H1 (cell line): ENCODE measurements at regions not wholly inside any gene's neighbourhood (a gene's known extent, or its start where the extent isn't known, plus 50 kb on each side); places are given as distances from the start of the nearest gene placed in this dataset.

Experiments
- BACH1 ChIP-seq: IDR thresholded peaks from 2 replicates; pipeline ENCODE4 v1.6.1; 2012; ENCODE audit warnings: low read length, improper control_type of control experiment
- CHD1 ChIP-seq: IDR thresholded peaks from 2 replicates; pipeline ENCODE4 v1.6.1; 2012; ENCODE audit warnings: low read depth, low read length, improper control_type of control experiment
- CTCF ChIP-seq, 3 experiments: IDR thresholded peaks; 1 replicate in 2 of 3; 2 replicates in 1 of 3; pipeline versions ENCODE4 v1.5.1 to v1.6.1; 2011; ENCODE audit warnings: low read length in 3 of 3, mild to moderate bottlenecking in 3 of 3, inconsistent platforms in 2 of 3, low read depth in 1 of 3, moderate library complexity in 1 of 3; ENCODE audit not compliant: insufficient read depth in 1 of 3; ENCODE audit errors: control extremely low read depth in 1 of 3
- EZH2 ChIP-seq: fragments of 200-600 bp; sonication (generic); IDR thresholded peaks from 2 replicates; pipeline ENCODE4 v1.7.1; 2012; ENCODE audit warnings: low read depth, mild to moderate bottlenecking, moderate library complexity, low read length, inconsistent platforms; ENCODE audit not compliant: severe bottlenecking
- KDM1A ChIP-seq: fragments of 200-600, 300-600 bp; sonication (generic); IDR thresholded peaks from 2 replicates; pipeline ENCODE4 v1.7.1; 2016; ENCODE audit warnings: mild to moderate bottlenecking, low read length, borderline replicate concordance
- POLR2A ChIP-seq, 2 experiments: IDR thresholded peaks; 1 replicate in 1 of 2; 2 replicates in 1 of 2; pipeline ENCODE4 v1.6.1; 2011; ENCODE audit warnings: low read depth in 2 of 2, low read length in 2 of 2, mild to moderate bottlenecking in 2 of 2; ENCODE audit errors: control extremely low read depth in 1 of 2
- RNF2 ChIP-seq: fragments of 200-900, 300-1000 bp; sonication (generic); IDR thresholded peaks from 2 replicates; pipeline ENCODE4 v1.7.1; 2016; ENCODE audit warnings: borderline replicate concordance, low read depth, mild to moderate bottlenecking, antibody characterized with exemption, low read length; ENCODE audit not compliant: poor library complexity, severe bottlenecking; ENCODE audit errors: missing control alignments
- SIN3A ChIP-seq, 2 experiments: IDR thresholded peaks in 1 of 2; conservative IDR thresholded peaks in 1 of 2; 2 replicates each; pipeline ENCODE4 v1.6.1; 2011 to 2012; ENCODE audit warnings: low read length in 2 of 2, improper control_type of control experiment in 1 of 2, low read depth in 1 of 2, mild to moderate bottlenecking in 1 of 2
- SP2 ChIP-seq: IDR thresholded peaks from 2 replicates; pipeline ENCODE4 v1.6.1; 2012; ENCODE audit warnings: mild to moderate bottlenecking, low read length, inconsistent platforms
- SUZ12 ChIP-seq: fragments of 200-600 bp; sonication (generic); IDR thresholded peaks from 2 replicates; pipeline ENCODE4 v1.6.1; 2012; ENCODE audit warnings: mild to moderate bottlenecking, inconsistent platforms, low read length, moderate library complexity, mixed read lengths
- TAF1 ChIP-seq: IDR thresholded peaks from 2 replicates; pipeline ENCODE4 v1.6.1; 2011; ENCODE audit warnings: mild to moderate bottlenecking, low read depth, low read length
- TEAD4 ChIP-seq: IDR thresholded peaks from 2 replicates; pipeline ENCODE4 v1.6.1; 2012; ENCODE audit warnings: low read depth, low read length, inconsistent platforms, mixed read lengths
- TF ChIP-seq, protein P1 (sequence below): IDR thresholded peaks from 2 replicates; pipeline ENCODE4 v1.6.1; 2011; ENCODE audit warnings: low read length, improper control_type of control experiment

- TF ChIP-seq CTCF (IDR thresholded peaks at IDR 0.05; ENCODE audit: control extremely low read depth in 1 of 3, insufficient read depth in 1 of 3, low read depth in 1 of 3, low read length in 3 of 3) (no peak), EZH2 (no peak), POLR2A (IDR thresholded peaks at IDR 0.05; ENCODE audit: control extremely low read depth in 1 of 2, low read depth in 2 of 2, low read length in 2 of 2) (no peak), RNF2 (no peak), TAF1 (no peak), SP2 (no peak), KDM1A (no peak), BACH1 (no peak), CHD1 (no peak), TEAD4 (no peak), SIN3A (conservative IDR thresholded peaks at IDR 0.05 in 1 of 2, IDR thresholded peaks at IDR 0.05 in 1 of 2; ENCODE audit: low read depth in 1 of 2, low read length in 2 of 2) (no peak), SUZ12 (no peak)
- TF ChIP-seq, protein P1, sequence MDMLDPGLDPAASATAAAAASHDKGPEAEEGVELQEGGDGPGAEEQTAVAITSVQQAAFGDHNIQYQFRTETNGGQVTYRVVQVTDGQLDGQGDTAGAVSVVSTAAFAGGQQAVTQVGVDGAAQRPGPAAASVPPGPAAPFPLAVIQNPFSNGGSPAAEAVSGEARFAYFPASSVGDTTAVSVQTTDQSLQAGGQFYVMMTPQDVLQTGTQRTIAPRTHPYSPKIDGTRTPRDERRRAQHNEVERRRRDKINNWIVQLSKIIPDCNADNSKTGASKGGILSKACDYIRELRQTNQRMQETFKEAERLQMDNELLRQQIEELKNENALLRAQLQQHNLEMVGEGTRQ: no peak
Measured at GRCh38 chr14:27642251-27642866, 1044.5 kb upstream of the NOVA1 start.
